Activated CD4-positive, alpha-beta T cell treated with anti-CD3 and anti-CD28 coated beads, Interleukin-10, Interleukin-2, amounts not matched to agents 100 ng/mL and 50 ng/mL, durations not matched to agents 16 hours and 8 hours (primary cell): ENCODE measurements at regions not wholly inside any gene's neighbourhood (a gene's known extent, or its start where the extent isn't known, plus 50 kb on each side); places are given as distances from the start of the nearest gene placed in this dataset.
"Not testable (repeated sequence)": the region's sequence is repeated elsewhere in the genome, so short reads cannot be mapped to it uniquely, and the experiment has no call there.

Source experiments
- DNase-seq: peaks from one replicate; pipeline ENCODE4 v3.0.0-alpha.2; 2020

GRCh38 chr6:90676516-90677300 lies 89.8 kb upstream of the MAP3K7 start:
- DNase-seq = no peak

- DNase-seq = not testable (repeated sequence)
Observed at GRCh38 chr6:90675107-90675506, 88.2 kb upstream of the MAP3K7 start.

GRCh38 chr6:90674077-90674476 lies 87.2 kb upstream of the MAP3K7 start:
- not testable (repeated sequence) for DNase-seq

GRCh38 chr6:90669846-90670245 lies 83.0 kb upstream of the MAP3K7 start:
- DNase-seq = no peak

- no peak for DNase-seq
Observed at GRCh38 chr6:90669420-90669819, 82.5 kb upstream of the MAP3K7 start.

- DNase-seq = no peak
Observed at GRCh38 chr6:90668141-90668540, 81.3 kb upstream of the MAP3K7 start.

- no peak for DNase-seq
Observed at GRCh38 chr6:90663873-90664272, 77.0 kb upstream of the MAP3K7 start.

GRCh38 chr6:90663106-90663505 lies 76.2 kb upstream of the MAP3K7 start:
- DNase-seq = no peak

GRCh38 chr6:90660931-90661330 lies 74.1 kb upstream of the MAP3K7 start:
- no peak for DNase-seq

GRCh38 chr6:90658497-90658896 lies 71.6 kb upstream of the MAP3K7 start:
- DNase-seq = no peak

- DNase-seq = no peak
Observed at GRCh38 chr6:90656325-90656724, 69.5 kb upstream of the MAP3K7 start.

- DNase-seq = no peak
Observed at GRCh38 chr6:90654806-90655205, 67.9 kb upstream of the MAP3K7 start.

- no peak for DNase-seq
Observed at GRCh38 chr6:90654166-90654565, 67.3 kb upstream of the MAP3K7 start.

- DNase-seq = no peak
Observed at GRCh38 chr6:90653750-90654149, 66.9 kb upstream of the MAP3K7 start.

- no peak for DNase-seq
Observed at GRCh38 chr6:90650041-90650940, 63.4 kb upstream of the MAP3K7 start.

GRCh38 chr6:90648873-90649272 lies 62.0 kb upstream of the MAP3K7 start:
- DNase-seq = no peak

GRCh38 chr6:90646940-90647339 lies 60.1 kb upstream of the MAP3K7 start:
- no peak for DNase-seq

GRCh38 chr6:90645634-90646033 lies 58.8 kb upstream of the MAP3K7 start:
- DNase-seq = no peak

GRCh38 chr6:90644492-90644891 lies 57.6 kb upstream of the MAP3K7 start:
- DNase-seq = no peak

- DNase-seq = no peak
Observed at GRCh38 chr6:90643381-90643780, 56.5 kb upstream of the MAP3K7 start.

GRCh38 chr6:90637320-90637719 lies 50.4 kb upstream of the MAP3K7 start:
- no peak for DNase-seq
